Glutamatergic neuron (in vitro differentiated cells): ENCODE measurements at regions not wholly inside any gene's neighbourhood (a gene's known extent, or its start where the extent isn't known, plus 50 kb on each side); places are given as distances from the start of the nearest gene placed in this dataset.
"Not testable (repeated sequence)": the region's sequence is repeated elsewhere in the genome, so short reads cannot be mapped to it uniquely, and the experiment has no call there.

ENCODE experiments used
- DNase-seq: peaks from one replicate; pipeline ENCODE4 v3.0.0; 2022
- H3K27ac Mint-ChIP-seq: one replicate; pipeline ENCODE4 v1.8.0; 2020; ENCODE audit warnings: mild to moderate bottlenecking, mixed read lengths, inconsistent platforms; ENCODE audit not compliant: unreplicated experiment
- H3K27me3 Mint-ChIP-seq: one replicate; pipeline ENCODE4 v1.8.0; 2020; ENCODE audit warnings: mild to moderate bottlenecking, moderate library complexity, mixed read lengths, inconsistent platforms; ENCODE audit not compliant: unreplicated experiment
- H3K36me3 Mint-ChIP-seq: one replicate; pipeline ENCODE4 v1.8.0; 2020; ENCODE audit warnings: mild to moderate bottlenecking, mixed read lengths, inconsistent platforms; ENCODE audit not compliant: unreplicated experiment
- H3K4me1 Mint-ChIP-seq: one replicate; pipeline ENCODE4 v1.8.0; 2020; ENCODE audit warnings: mild to moderate bottlenecking, low read depth, mixed read lengths, inconsistent platforms; ENCODE audit not compliant: unreplicated experiment
- H3K4me3 Mint-ChIP-seq: one replicate; pipeline ENCODE4 v1.8.0; 2020; ENCODE audit warnings: mild to moderate bottlenecking, mixed read lengths, inconsistent platforms; ENCODE audit not compliant: unreplicated experiment
- H3K9me3 Mint-ChIP-seq: one replicate; pipeline ENCODE4 v1.8.0; 2020; ENCODE audit warnings: mild to moderate bottlenecking, moderate library complexity, mixed read lengths, inconsistent platforms; ENCODE audit not compliant: unreplicated experiment
- CTCF ChIP-seq: fragments of 200-600 bp; sonication (generic); IDR thresholded peaks from one replicate; pipeline ENCODE4 v1.5.0; 2021; ENCODE audit not compliant: partially characterized antibody, unreplicated experiment

- H3K4me1 Mint-ChIP-seq: peaks cover 4% of the 10 kb centered on the region
- no peaks in the 10 kb centered on the region for H3K9me3 Mint-ChIP-seq
- no peak for DNase-seq
- no peak for TF ChIP-seq CTCF
- H3K36me3 Mint-ChIP-seq: no peaks in the 10 kb centered on the region
- no peak overlapping the region for H3K27ac Mint-ChIP-seq
- peaks cover 9% of the 10 kb centered on the region for H3K27me3 Mint-ChIP-seq
- H3K4me3 Mint-ChIP-seq: no peak overlapping the region
These were observed 1017.1 kb upstream of the HS3ST1 start for GRCh38 chr4:12445711-12446235.

GRCh38 chr4:12439633-12440305 lies 1011.1 kb upstream of the HS3ST1 start:
- TF ChIP-seq CTCF: no peak
- H3K9me3 Mint-ChIP-seq: no peaks in the 10 kb centered on the region
- no peaks in the 10 kb centered on the region for H3K27me3 Mint-ChIP-seq
- no peak overlapping the region for H3K27ac Mint-ChIP-seq
- H3K4me3 Mint-ChIP-seq: no peak overlapping the region
- no peak for DNase-seq
- no peaks in the 10 kb centered on the region for H3K4me1 Mint-ChIP-seq
- H3K36me3 Mint-ChIP-seq: no peaks in the 10 kb centered on the region

DNA sequence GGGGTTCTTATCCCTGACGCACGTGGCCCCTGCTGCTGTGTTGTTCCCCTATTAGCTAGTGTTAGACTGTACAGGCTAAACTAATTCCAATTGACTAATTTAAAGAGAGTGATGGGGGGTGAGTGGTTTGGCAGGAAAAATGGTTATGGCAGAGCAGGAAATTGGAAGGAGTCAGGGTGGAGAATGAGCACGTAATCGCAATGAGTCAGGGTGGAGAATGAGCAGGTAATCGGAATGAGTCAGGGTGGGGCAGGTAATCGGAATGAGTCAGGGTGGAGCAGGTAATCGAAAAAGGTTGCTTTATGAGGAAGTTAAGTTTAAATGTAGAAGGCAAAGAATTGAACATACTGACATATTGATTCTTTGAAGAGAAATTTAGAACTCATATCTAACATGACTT lies 1002.6 kb upstream of the HS3ST1 start:
- DNase-seq, H3K4me3 Mint-ChIP-seq, H3K36me3 Mint-ChIP-seq, H3K4me1 Mint-ChIP-seq, H3K9me3 Mint-ChIP-seq, H3K27ac Mint-ChIP-seq, H3K27me3 Mint-ChIP-seq: not testable (repeated sequence)

GRCh38 chr4:12421364-12421763 lies 992.7 kb upstream of the HS3ST1 start:
- Mint-ChIP-seq H3K36me3 (no peaks in the 10 kb centered on the region), H3K4me1 (no peaks in the 10 kb centered on the region), H3K27ac (no peak overlapping the region), H3K4me3 (no peak overlapping the region), H3K9me3 (no peaks in the 10 kb centered on the region), H3K27me3 (peaks cover 2% of the 10 kb centered on the region)
- TF ChIP-seq CTCF: no peak
- no peak for DNase-seq

DNA sequence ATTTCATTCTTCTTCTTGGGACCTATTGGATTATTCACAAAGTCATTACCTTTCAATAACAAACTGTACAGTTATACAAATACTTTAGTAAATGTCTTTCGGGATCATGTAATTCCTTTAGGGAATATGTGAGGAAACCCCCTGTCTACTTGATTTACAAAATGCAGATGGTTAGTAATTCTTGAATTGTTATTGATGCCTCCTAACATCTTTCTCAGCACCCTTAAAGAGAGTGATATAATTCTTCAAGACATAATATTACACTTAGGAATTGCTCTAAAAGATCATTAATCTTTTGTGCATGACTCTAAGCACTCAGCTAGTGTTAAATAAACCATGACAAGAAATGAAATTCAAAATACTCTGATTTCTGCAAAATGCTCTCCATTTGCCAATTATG lies 988.1 kb upstream of the HS3ST1 start:
- no peaks in the 10 kb centered on the region for H3K27me3 Mint-ChIP-seq
- no peak overlapping the region for H3K27ac Mint-ChIP-seq
- DNase-seq: no peak
- no peaks in the 10 kb centered on the region for H3K4me1 Mint-ChIP-seq
- TF ChIP-seq CTCF: no peak
- no peaks in the 10 kb centered on the region for H3K36me3 Mint-ChIP-seq
- no peak overlapping the region for H3K4me3 Mint-ChIP-seq
- H3K9me3 Mint-ChIP-seq: no peaks in the 10 kb centered on the region
